Left renal pelvis (tissue), 4 donors: ENCODE measurements at regions not wholly inside any gene's neighbourhood (a gene's known extent, or its start where the extent isn't known, plus 50 kb on each side); places are given as distances from the start of the nearest gene placed in this dataset.

ENCODE experiments used
- DNase-seq, 4 donors: peaks; one replicate each; pipeline ENCODE4 v3.0.0-alpha.2; 2013; ENCODE audit warnings: low read depth in 4 of 4, low spot score in 3 of 4

DNA sequence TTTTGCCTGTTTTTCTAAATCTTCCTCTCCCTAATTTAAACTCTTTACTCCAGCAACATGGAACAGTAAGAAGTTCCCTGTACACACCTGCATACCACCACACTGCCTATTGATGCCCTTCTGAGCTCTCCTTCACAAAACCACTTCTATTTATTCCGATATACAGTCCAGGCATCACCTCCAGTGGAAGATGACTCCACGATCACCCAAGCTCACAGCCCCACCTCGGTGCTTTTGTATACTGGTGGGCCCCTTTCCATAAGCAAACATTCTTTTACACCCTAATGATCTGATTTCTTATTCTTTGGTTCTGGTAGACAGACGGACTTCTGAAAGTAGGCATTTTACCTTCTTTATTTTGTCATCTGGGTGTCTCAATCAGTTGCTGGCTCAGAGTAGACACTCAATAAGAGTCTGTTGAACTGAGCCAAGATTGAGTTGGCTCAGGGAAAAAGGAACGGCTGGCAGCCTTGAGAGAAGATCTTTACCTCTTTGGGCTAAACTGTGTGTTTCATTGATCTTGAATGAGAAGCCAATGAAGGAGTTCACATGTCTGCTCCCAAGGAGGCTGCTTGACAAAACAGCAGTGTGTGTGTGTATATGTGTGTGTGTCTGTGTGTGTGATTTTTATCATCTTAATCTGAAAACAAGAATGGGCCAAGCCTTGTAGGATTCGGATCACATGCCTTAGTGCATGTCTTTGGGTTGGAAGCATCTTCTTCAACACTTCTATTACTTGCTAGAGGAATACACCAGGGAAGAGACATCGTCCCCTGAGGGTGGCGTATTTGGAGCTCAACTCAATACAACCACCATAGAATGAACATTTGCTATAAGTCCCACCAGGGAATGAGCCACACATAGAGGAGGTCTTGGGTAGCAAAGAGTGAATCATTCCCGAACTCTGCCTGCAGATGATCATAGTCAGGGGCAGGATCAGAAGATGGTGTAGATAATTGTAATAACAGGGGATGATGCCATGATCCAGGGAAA is 341.8 kb downstream of the CYRIA start:
- DNase-seq: no peak

GRCh38 chr2:16323126-16323520 is 342.5 kb downstream of the CYRIA start:
- DNase-seq: no peak

GRCh38 chr2:16322308-16323125 is 343.1 kb downstream of the CYRIA start:
- DNase-seq: no peak

GRCh38 chr2:16321872-16322271 is 343.8 kb downstream of the CYRIA start:
- no peak for DNase-seq

GRCh38 chr2:16321256-16321655 is 344.4 kb downstream of the CYRIA start:
- no peak for DNase-seq

GRCh38 chr2:16320716-16321115 is 344.9 kb downstream of the CYRIA start:
- DNase-seq: no peak

- no peak for DNase-seq
Measured at GRCh38 chr2:16319551-16320121, 346.0 kb downstream of the CYRIA start.

- DNase-seq: no peak
Measured at GRCh38 chr2:16318474-16319195, 347.0 kb downstream of the CYRIA start.

DNA sequence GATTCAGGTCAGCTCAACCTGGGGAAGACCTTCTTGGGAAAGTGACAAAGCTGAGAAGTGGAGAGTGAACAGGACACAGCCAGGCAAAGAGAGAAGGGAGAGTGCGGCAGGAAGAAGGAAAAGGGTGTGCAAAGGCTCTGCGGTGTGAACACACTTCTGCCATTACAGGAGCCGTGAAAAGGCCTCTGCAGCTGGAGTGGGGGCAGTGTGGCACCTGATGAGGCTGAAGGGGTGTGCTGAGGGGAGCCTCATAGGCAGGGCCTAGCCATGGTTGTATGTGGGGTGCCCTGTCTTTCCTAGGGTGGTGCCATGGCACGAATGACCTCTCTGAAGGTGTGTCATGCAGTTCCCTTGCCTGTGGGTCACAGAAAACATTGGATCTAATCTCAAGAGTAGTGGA is 347.6 kb downstream of the CYRIA start:
- no peak for DNase-seq

DNA sequence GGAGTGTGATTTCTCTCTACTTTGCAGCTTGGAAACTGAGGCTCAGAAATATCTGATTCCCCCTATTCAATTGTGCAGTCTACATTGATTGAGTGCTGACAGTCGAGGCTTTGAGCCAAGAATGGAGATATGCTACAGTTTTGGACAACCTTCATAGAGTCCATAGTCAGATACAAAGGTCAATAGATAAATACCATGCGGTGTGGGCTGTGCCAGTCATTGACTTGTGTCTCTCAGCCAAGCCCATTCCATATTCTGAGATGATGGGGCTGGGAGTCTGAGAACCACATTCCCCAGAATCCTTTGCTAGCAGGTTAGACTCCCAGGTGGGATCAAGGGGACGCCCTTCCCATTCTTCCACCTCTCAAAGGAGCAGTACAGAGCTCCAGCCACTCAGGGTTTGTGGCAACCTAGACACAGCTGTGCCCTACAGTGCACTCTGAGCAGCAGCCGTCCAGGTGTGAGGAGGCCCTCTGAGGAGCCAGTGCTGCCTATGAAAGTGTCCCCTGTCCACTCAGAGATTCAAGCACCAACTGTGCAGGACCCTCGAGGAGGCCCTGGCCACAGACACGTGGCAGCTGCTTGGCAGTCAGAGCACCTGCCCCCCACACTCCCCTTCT is 348.3 kb downstream of the CYRIA start:
- no peak for DNase-seq

DNA sequence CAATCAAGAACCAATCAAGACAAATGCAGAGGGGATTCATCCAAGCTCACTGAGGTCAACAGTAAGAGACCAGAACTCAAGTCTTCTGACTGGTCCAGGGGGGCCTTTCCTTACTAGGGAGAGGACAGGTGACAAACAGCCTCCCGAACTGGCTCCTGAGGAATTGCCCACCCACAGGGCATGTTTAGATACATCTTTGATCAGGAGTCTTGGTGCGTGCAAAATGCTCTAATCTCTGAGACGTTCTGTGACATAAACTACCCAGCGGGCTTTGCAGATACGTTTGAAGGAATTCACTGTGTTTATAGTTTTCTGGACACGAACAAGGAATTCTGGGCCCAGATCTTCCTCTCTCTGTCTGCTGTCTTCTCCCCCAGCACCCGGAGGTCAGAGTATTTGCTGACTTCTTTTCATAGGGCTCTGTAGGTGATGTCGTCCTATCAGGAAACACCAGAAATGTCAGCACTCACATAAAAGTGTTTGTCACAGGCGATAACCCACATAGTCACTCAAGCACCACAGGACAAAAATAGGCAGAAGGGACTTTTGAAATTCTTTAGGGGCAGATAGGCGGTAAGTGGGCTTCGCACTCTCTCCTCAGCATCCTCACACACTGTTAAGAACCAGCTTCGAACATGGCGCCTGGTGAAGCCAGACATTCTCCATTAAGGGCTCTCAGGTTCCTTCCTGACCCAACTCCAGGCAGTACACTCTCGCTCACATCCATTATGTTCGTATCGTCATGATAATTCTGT is 349.0 kb downstream of the CYRIA start:
- no peak for DNase-seq

GRCh38 chr2:16315908-16316307 is 349.7 kb downstream of the CYRIA start:
- no peak for DNase-seq

DNA sequence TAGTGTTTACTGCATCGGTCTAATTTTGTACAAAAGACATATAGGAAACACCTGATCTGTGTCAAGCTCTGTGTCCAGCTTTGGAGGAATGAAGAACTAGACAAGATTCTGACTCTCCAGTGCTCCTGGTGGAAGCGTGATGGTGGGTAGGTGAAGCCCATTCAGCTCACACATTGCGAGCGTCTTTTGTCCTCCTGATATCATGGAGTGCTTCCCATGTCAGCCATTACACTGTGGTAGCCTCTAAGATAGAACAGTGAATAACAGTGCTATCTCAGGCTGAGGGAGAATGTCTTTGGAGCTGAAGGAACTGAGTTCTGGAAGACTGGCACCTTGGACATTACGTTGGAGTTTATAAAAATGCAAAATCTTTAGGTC is 350.2 kb downstream of the CYRIA start:
- no peak for DNase-seq

GRCh38 chr2:16314691-16315457 is 350.8 kb downstream of the CYRIA start:
- DNase-seq: no peak

DNA sequence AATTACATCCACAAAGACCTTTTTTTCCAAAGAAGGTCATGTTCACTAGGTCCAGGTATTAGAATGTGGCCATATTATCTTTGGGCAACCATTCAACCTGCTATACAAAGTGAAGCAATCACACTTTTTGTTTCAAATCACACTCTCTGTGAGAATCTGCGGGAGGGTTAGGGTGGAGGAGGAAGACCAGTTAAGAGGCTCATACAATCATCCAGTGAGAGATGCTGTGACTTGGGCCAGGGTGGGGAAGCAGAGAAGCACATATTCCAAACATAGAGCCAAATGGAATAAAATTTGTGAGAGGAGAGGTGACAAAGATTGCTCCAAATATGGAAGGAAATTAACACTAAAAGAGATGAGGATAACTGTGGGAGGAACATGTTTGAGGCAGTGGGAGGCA is 351.6 kb downstream of the CYRIA start:
- DNase-seq: no peak

- DNase-seq: no peak
Measured at GRCh38 chr2:16313235-16313975, 352.2 kb downstream of the CYRIA start.

- no peak for DNase-seq
Measured at GRCh38 chr2:16312771-16313170, 352.9 kb downstream of the CYRIA start.
